Right lobe of liver (tissue), 6 donors: ENCODE measurements at regions not wholly inside any gene's neighbourhood (a gene's known extent, or its start where the extent isn't known, plus 50 kb on each side); places are given as distances from the start of the nearest gene placed in this dataset.

Experiments
- ATAC-seq, 4 donors: fragments of 200-7000 bp; cut with Tn5 transposase; one replicate each; pipeline ENCODE4 v1.9.1; 2020; ENCODE audit warnings: mild to moderate bottlenecking in 4 of 4, moderate library complexity in 4 of 4
- DNase-seq, 3 donors: peaks; one replicate each; pipeline ENCODE4 v3.0.0-alpha.2; 2020
- H3K27ac ChIP-seq, 3 donors: fragments of 200-600 bp; one replicate each; pipeline ENCODE4 v1.8.0; 2022
- H3K27me3 ChIP-seq, 2 donors: fragments of 200-600 bp; one replicate each; pipeline ENCODE4 v1.8.0; 2022
- H3K36me3 ChIP-seq, 4 donors: fragments of 200-600 bp; sonication (generic) in 1 of 4; one replicate each; pipeline versions ENCODE4 v1.5.1 to v1.8.0; 2017 to 2022; ENCODE audit warnings: control low read depth in 1 of 4
- H3K4me1 ChIP-seq, 4 donors: fragments of 200-600 bp; sonication (generic) in 1 of 4; one replicate each; pipeline versions ENCODE4 v1.5.1 to v1.8.0; 2017 to 2022; ENCODE audit warnings: control low read depth in 1 of 4
- H3K4me3 ChIP-seq, 3 donors: fragments of 200-600 bp; one replicate each; pipeline ENCODE4 v1.8.0; 2022
- H3K9me3 ChIP-seq, 4 donors: fragments of 200-600 bp; sonication (generic) in 1 of 4; one replicate each; pipeline versions ENCODE4 v1.5.1 to v1.8.0; 2017 to 2022; ENCODE audit warnings: control low read depth in 1 of 4
- CTCF ChIP-seq, 4 donors: fragments of 200-600 bp in 3 of 4; fragments of 450-650 bp in 1 of 4; IDR thresholded peaks; one replicate each; pipeline versions ENCODE4 v1.5.1 to v1.8.0; 2016 to 2022; ENCODE audit warnings: antibody characterized with exemption in 4 of 4, mild to moderate bottlenecking in 2 of 4
- POLR2A ChIP-seq: fragments of 450-650 bp; IDR thresholded peaks from one replicate; pipeline ENCODE4 v1.6.1; 2017; ENCODE audit warnings: antibody characterized with exemption, mild to moderate bottlenecking
- WGBS: methylation state at CpG from one replicate; pipeline ENCODE4 v1.1.6; 2018; ENCODE audit warnings: low coverage, low lambda C conversion rate; ENCODE audit not compliant: insufficient coverage; ENCODE audit errors: missing lambda C conversion rate; 5-methylcytosine and 5-hydroxymethylcytosine counted together
- intact Hi-C, 2 donors: fragments of 100-400 bp; cut with DNase I; formaldehyde crosslinking; loops; one replicate each; pipeline versions ENCODE4 v1.11.2 to v1.14.1; 2022
- donor health status: DM: no; HTN: yes; CAD: no.
- donor health status: DM: no; HTN: no; CAD: no.
- donor health status: DM: no; HTN: no; CAD: no.
- donor health status: DM: no; HTN: yes; CAD: no.
- donor health status: DM: no; HTN: yes; CAD: no.

- no peaks in the 10 kb centered on the region for H3K27me3 ChIP-seq
- ATAC-seq = no peak
- H3K9me3 ChIP-seq = no peaks in the 10 kb centered on the region
- H3K36me3 ChIP-seq = no peaks in the 10 kb centered on the region
- no peak overlapping the region for H3K4me3 ChIP-seq
- intact Hi-C loops = no loop called here
- peak in 1 of 3 donors; percentile 37 for DNase-seq
- WGBS = 74% methylated on average over 7 of the region's 17 CpGs
- no peaks in the 10 kb centered on the region for H3K4me1 ChIP-seq
- no peak overlapping the region for H3K27ac ChIP-seq
- TF ChIP-seq POLR2A = no peak
- TF ChIP-seq CTCF (IDR thresholded peaks at IDR 0.05) = no peak
These were observed 269.2 kb upstream of the HDAC4 start for GRCh38 chr2:239669899-239670460.

- Histone ChIP-seq H3K4me3 (no peak overlapping the region), H3K36me3 (no peaks in the 10 kb centered on the region), H3K27me3 (no peaks in the 10 kb centered on the region), H3K9me3 (no peaks in the 10 kb centered on the region), H3K4me1 (no peaks in the 10 kb centered on the region), H3K27ac (no peak overlapping the region)
- intact Hi-C loops = no loop called here
- TF ChIP-seq POLR2A = no peak
- no peak for TF ChIP-seq CTCF (IDR thresholded peaks at IDR 0.05)
- DNase-seq (no peak), ATAC-seq (no peak)
- WGBS = 49% methylated on average over 3 of the region's 9 CpGs
These were observed 268.5 kb upstream of the HDAC4 start for GRCh38 chr2:239669181-239669898.

- no peaks in the 10 kb centered on the region for H3K27me3 ChIP-seq
- DNase-seq (no peak), ATAC-seq (no peak)
- H3K9me3 ChIP-seq = no peaks in the 10 kb centered on the region
- no peak overlapping the region for H3K4me3 ChIP-seq
- H3K36me3 ChIP-seq = no peaks in the 10 kb centered on the region
- TF ChIP-seq CTCF (IDR thresholded peaks at IDR 0.05) = no peak
- TF ChIP-seq POLR2A = no peak
- no peak overlapping the region for H3K27ac ChIP-seq
- no CpG with 5 or more reads among the region's 3 CpGs for WGBS
- intact Hi-C loops = no loop called here
- H3K4me1 ChIP-seq = no peaks in the 10 kb centered on the region
These were observed 267.8 kb upstream of the HDAC4 start for GRCh38 chr2:239668651-239669050.

- intact Hi-C loops = no loop called here
- WGBS = 57% methylated on average over 4 of the region's 8 CpGs
- ATAC-seq = no peak
- no peak overlapping the region for H3K27ac ChIP-seq
- no peaks in the 10 kb centered on the region for H3K36me3 ChIP-seq
- TF ChIP-seq CTCF (IDR thresholded peaks at IDR 0.05) = no peak
- TF ChIP-seq POLR2A = no peak
- no peak overlapping the region for H3K4me3 ChIP-seq
- H3K27me3 ChIP-seq = no peaks in the 10 kb centered on the region
- H3K4me1 ChIP-seq = no peaks in the 10 kb centered on the region
- no peaks in the 10 kb centered on the region for H3K9me3 ChIP-seq
- DNase-seq = no peak
These were observed 267.2 kb upstream of the HDAC4 start for GRCh38 chr2:239668042-239668441.
